ENCODE measurements at regions not wholly inside any gene's neighbourhood (a gene's known extent, or its start where the extent isn't known, plus 50 kb on each side); places are given as distances from the start of the nearest gene placed in this dataset.

GRCh38 chr9:75683591-75683990, 206.9 kb upstream of the PCSK5 start:
- TF ChIP-seq RFX5 (IDR thresholded peaks at IDR 0.05; ENCODE audit: low read depth, low read length) = no peak
- TF ChIP-seq, protein P1, sequence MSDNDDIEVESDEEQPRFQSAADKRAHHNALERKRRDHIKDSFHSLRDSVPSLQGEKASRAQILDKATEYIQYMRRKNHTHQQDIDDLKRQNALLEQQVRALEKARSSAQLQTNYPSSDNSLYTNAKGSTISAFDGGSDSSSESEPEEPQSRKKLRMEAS (IDR thresholded peaks at IDR 0.05) = no peak
- TF ChIP-seq DNMT3B (CRISPR knock-in tag; conservative IDR thresholded peaks at IDR 0.05) = no peak
- no peak for TF ChIP-seq ZBTB43 (CRISPR knock-in tag; conservative IDR thresholded peaks at IDR 0.05)
